Esophagus muscularis mucosa (tissue), 4 donors: ENCODE measurements at regions not wholly inside any gene's neighbourhood (a gene's known extent, or its start where the extent isn't known, plus 50 kb on each side); places are given as distances from the start of the nearest gene placed in this dataset.
"Not testable (repeated sequence)": the region's sequence is repeated elsewhere in the genome, so short reads cannot be mapped to it uniquely, and the experiment has no call there.

Experiments
- DNase-seq: peaks from one replicate; pipeline ENCODE4 v3.0.0-alpha.2; 2017; ENCODE audit errors: extremely low spot score
- H3K27ac ChIP-seq, 4 donors: fragments of 200-600 bp; sonication (generic); replicated peaks in 1 of 4; 1 replicate in 3 of 4; 2 replicates in 1 of 4; pipeline ENCODE4 v1.5.1; 2016 to 2019; ENCODE audit warnings: mild to moderate bottlenecking in 1 of 4
- H3K27me3 ChIP-seq, 4 donors: fragments of 200-600 bp; sonication (generic); one replicate each; pipeline versions ENCODE4 v1.5.1 to v1.6.0; 2016 to 2019
- H3K36me3 ChIP-seq, 4 donors: fragments of 200-600 bp; sonication (generic); one replicate each; pipeline ENCODE4 v1.5.1; 2016 to 2019
- H3K4me1 ChIP-seq, 4 donors: fragments of 200-600 bp; sonication (generic); one replicate each; pipeline ENCODE4 v1.5.1; 2016 to 2019
- H3K4me3 ChIP-seq, 4 donors: fragments of 200-600 bp; sonication (generic); 1 replicate in 2 of 4; 2 replicates in 2 of 4; pipeline ENCODE4 v1.5.1; 2016 to 2019; ENCODE audit warnings: mild to moderate bottlenecking in 4 of 4, moderate library complexity in 1 of 4
- H3K9me3 ChIP-seq, 4 donors: fragments of 200-600 bp; sonication (generic); 1 replicate in 3 of 4; 2 replicates in 1 of 4; pipeline ENCODE4 v1.5.1; 2016 to 2019
- CTCF ChIP-seq, 3 experiments: fragments of 200-600 bp in 2 of 3; fragments of 450-650 bp in 1 of 3; sonication (generic) in 2 of 3; IDR thresholded peaks; one replicate each; pipeline ENCODE4 v1.5.1; 2017 to 2019; ENCODE audit warnings: antibody characterized with exemption in 3 of 3, mild to moderate bottlenecking in 2 of 3, moderate library complexity in 1 of 3
- EP300 ChIP-seq: sonication (generic); formaldehyde crosslinking; IDR thresholded peaks from one replicate; pipeline ENCODE4 v1.6.1; 2017; ENCODE audit warnings: antibody characterized with exemption
- POLR2A ChIP-seq: fragments of 450-650 bp; IDR thresholded peaks from one replicate; pipeline ENCODE4 v1.6.1; 2017; ENCODE audit warnings: antibody characterized with exemption, moderate library complexity, mild to moderate bottlenecking, low read depth
- POLR2AphosphoS5 ChIP-seq, 2 donors: sonication (generic); formaldehyde crosslinking; IDR thresholded peaks; one replicate each; pipeline ENCODE4 v1.6.1; 2017; ENCODE audit warnings: antibody characterized with exemption in 2 of 2
- WGBS: methylation state at CpG from one replicate; pipeline ENCODE4 v1.1.5; 2018; 5-methylcytosine and 5-hydroxymethylcytosine counted together
- intact Hi-C: fragments of 100-400 bp; cut with DNase I; formaldehyde crosslinking; loops from one replicate; pipeline ENCODE4 v1.15.1; 2023

- Histone ChIP-seq H3K27me3 (no peaks in the 10 kb centered on the region), H3K4me1 (peaks cover 0 to 4% (median 0%) of the 10 kb centered on the region in 4 donors), H3K4me3 (no peak overlapping the region), H3K36me3 (no peaks in the 10 kb centered on the region), H3K9me3 (no peaks in the 10 kb centered on the region), H3K27ac (no peak overlapping the region)
- intact Hi-C loops = no loop called here
- no peak for TF ChIP-seq POLR2AphosphoS5 (IDR thresholded peaks at IDR 0.05)
- no peak for TF ChIP-seq CTCF (IDR thresholded peaks at IDR 0.05)
- TF ChIP-seq POLR2A = no peak
- no peak for TF ChIP-seq EP300
- 27% methylated on average over 1 of the region's 1 CpG for WGBS
- DNase-seq = no peak
Measured at GRCh38 chr18:30800800-30801199, 241.7 kb downstream of the DSC3 start.

- Histone ChIP-seq H3K4me1 (no peaks in the 10 kb centered on the region), H3K4me3 (no peak overlapping the region), H3K9me3 (no peaks in the 10 kb centered on the region), H3K27ac (no peak overlapping the region), H3K27me3 (no peaks in the 10 kb centered on the region), H3K36me3 (no peaks in the 10 kb centered on the region)
- DNase-seq = no peak
- intact Hi-C loops = no loop called here
- TF ChIP-seq EP300 (no peak), CTCF (IDR thresholded peaks at IDR 0.05) (no peak), POLR2AphosphoS5 (IDR thresholded peaks at IDR 0.05) (no peak), POLR2A (no peak)
- WGBS = 57% methylated on average over 7 of the region's 7 CpGs
Measured at GRCh38 chr18:30792051-30792450, 250.5 kb downstream of the DSC3 start.

GRCh38 chr18:30788411-30788991 lies 254.0 kb downstream of the DSC3 start:
- H3K4me1 ChIP-seq, H3K36me3 ChIP-seq, H3K4me3 ChIP-seq, H3K9me3 ChIP-seq, intact Hi-C loops, H3K27me3 ChIP-seq, H3K27ac ChIP-seq, DNase-seq: not testable (repeated sequence)
- WGBS = 89% methylated on average over 9 of the region's 22 CpGs

- no peak overlapping the region for H3K27ac ChIP-seq
- TF ChIP-seq CTCF (IDR thresholded peaks at IDR 0.05) (no peak), POLR2AphosphoS5 (IDR thresholded peaks at IDR 0.05) (no peak), POLR2A (no peak), EP300 (no peak)
- intact Hi-C loops = no loop called here
Measured at GRCh38 chr18:30787410-30787809, 255.1 kb downstream of the DSC3 start.

GRCh38 chr18:30781601-30782000 lies 260.9 kb downstream of the DSC3 start:
- WGBS = 90% methylated on average over 2 of the region's 2 CpGs
- no peak for DNase-seq
- peaks cover 0 to 14% (median 9%) of the 10 kb centered on the region in 4 donors for H3K9me3 ChIP-seq
- intact Hi-C loops = no loop called here
- no peak overlapping the region for H3K27ac ChIP-seq
- H3K36me3 ChIP-seq = no peaks in the 10 kb centered on the region
- no peaks in the 10 kb centered on the region for H3K27me3 ChIP-seq
- no peaks in the 10 kb centered on the region for H3K4me1 ChIP-seq
- no peak overlapping the region for H3K4me3 ChIP-seq
- TF ChIP-seq EP300 = no peak
- no peak for TF ChIP-seq POLR2A
- no peak for TF ChIP-seq CTCF (IDR thresholded peaks at IDR 0.05)
- TF ChIP-seq POLR2AphosphoS5 (IDR thresholded peaks at IDR 0.05) = no peak

More at GRCh38 chr18:30787410-30787809, 255.1 kb downstream of the DSC3 start:
- no peaks in the 10 kb centered on the region for H3K9me3 ChIP-seq
- H3K4me1 ChIP-seq = no peaks in the 10 kb centered on the region
- H3K36me3 ChIP-seq = no peaks in the 10 kb centered on the region
- H3K4me3 ChIP-seq = no peak overlapping the region
- H3K27me3 ChIP-seq = no peaks in the 10 kb centered on the region
- DNase-seq = no peak
